ENCODE measurements at regions not wholly inside any gene's neighbourhood (a gene's known extent, or its start where the extent isn't known, plus 50 kb on each side); places are given as distances from the start of the nearest gene placed in this dataset.

- TF ChIP-seq REST (IDR thresholded peaks at IDR 0.05; ENCODE audit: insufficient read depth in 1 of 2, low read depth in 2 of 2, low read length in 2 of 2) (no peak), FOXP2 (optimal IDR thresholded peaks at IDR 0.05; ENCODE audit: borderline replicate concordance, extremely low read depth, extremely low read length, insufficient read depth) (no peak), POLR2AphosphoS5 (IDR thresholded peaks at IDR 0.05; ENCODE audit: low read depth, low read length) (no peak), SIN3A (IDR thresholded peaks at IDR 0.05; ENCODE audit: borderline replicate concordance, insufficient read depth, low read length) (no peak), TAF1 (IDR thresholded peaks at IDR 0.05; ENCODE audit: borderline replicate concordance, insufficient read depth, low read length) (no peak)
These were observed 788.7 kb downstream of the EFNA5 start for GRCh38 chr5:106882035-106882434.

GRCh38 chr5:106880656-106881055, 790.1 kb downstream of the EFNA5 start:
- TF ChIP-seq POLR2AphosphoS5 (IDR thresholded peaks at IDR 0.05; ENCODE audit: low read depth, low read length) (no peak), REST (IDR thresholded peaks at IDR 0.05; ENCODE audit: insufficient read depth in 1 of 2, low read depth in 2 of 2, low read length in 2 of 2) (no peak), SIN3A (IDR thresholded peaks at IDR 0.05; ENCODE audit: borderline replicate concordance, insufficient read depth, low read length) (no peak), FOXP2 (optimal IDR thresholded peaks at IDR 0.05; ENCODE audit: borderline replicate concordance, extremely low read depth, extremely low read length, insufficient read depth) (no peak), TAF1 (IDR thresholded peaks at IDR 0.05; ENCODE audit: borderline replicate concordance, insufficient read depth, low read length) (no peak)

GRCh38 chr5:106877881-106878280, 792.9 kb downstream of the EFNA5 start:
- TF ChIP-seq TAF1 (IDR thresholded peaks at IDR 0.05; ENCODE audit: borderline replicate concordance, insufficient read depth, low read length) (no peak), SIN3A (IDR thresholded peaks at IDR 0.05; ENCODE audit: borderline replicate concordance, insufficient read depth, low read length) (no peak)

DNA sequence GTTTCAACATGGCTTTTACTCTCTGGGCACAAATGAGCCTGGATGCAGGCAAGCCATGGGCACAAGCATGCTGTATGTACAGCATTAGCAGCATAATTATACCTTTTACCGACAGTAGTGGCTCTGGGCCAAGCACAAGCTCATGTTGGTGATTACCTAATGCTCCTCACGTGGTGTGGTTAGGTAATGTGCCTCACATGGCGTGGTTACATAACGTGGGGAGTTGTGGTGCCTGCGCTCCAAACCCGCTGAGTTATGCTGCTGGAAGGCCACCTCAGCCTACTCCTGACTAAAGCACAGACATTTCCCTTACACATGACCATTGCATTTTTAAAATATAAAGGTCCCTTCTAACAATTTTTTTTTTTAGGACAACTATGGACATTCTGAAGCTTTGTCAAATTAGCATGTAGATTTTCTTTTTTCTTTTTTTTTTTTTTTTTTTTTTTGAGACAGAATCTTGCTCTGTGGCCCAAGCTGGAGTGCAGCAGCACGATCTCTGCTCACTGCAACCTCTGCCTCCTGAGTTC, 794.0 kb downstream of the EFNA5 start:
- TF ChIP-seq POLR2AphosphoS5 (IDR thresholded peaks at IDR 0.05; ENCODE audit: low read depth, low read length) (no peak), SIN3A (IDR thresholded peaks at IDR 0.05; ENCODE audit: borderline replicate concordance, insufficient read depth, low read length) (no peak), TAF1 (IDR thresholded peaks at IDR 0.05; ENCODE audit: borderline replicate concordance, insufficient read depth, low read length) (no peak), FOXP2 (optimal IDR thresholded peaks at IDR 0.05; ENCODE audit: borderline replicate concordance, extremely low read depth, extremely low read length, insufficient read depth) (no peak), REST (IDR thresholded peaks at IDR 0.05; ENCODE audit: insufficient read depth in 1 of 2, low read depth in 2 of 2, low read length in 2 of 2) (no peak)

DNA sequence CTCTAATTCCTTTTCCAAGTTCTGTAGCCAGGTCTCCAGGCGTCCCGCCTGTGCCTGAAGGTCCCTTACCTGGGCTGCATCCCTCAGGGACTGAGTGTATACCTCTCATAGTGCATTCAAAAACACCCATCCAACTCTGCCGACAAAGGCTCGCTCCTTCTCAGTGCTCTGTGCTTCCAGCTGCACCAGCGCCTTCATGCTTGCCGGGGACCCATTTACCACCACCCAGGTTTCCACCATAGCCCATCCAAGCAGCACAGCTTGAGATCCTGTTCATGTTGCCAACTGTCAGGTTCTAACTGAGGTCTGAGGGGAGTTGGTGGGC, 794.5 kb downstream of the EFNA5 start:
- TF ChIP-seq TAF1 (IDR thresholded peaks at IDR 0.05; ENCODE audit: borderline replicate concordance, insufficient read depth, low read length) (no peak), FOXP2 (optimal IDR thresholded peaks at IDR 0.05; ENCODE audit: borderline replicate concordance, extremely low read depth, extremely low read length, insufficient read depth) (no peak), REST (IDR thresholded peaks at IDR 0.05; ENCODE audit: insufficient read depth in 1 of 2, low read depth in 2 of 2, low read length in 2 of 2) (no peak), POLR2AphosphoS5 (IDR thresholded peaks at IDR 0.05; ENCODE audit: low read depth, low read length) (no peak), SIN3A (IDR thresholded peaks at IDR 0.05; ENCODE audit: borderline replicate concordance, insufficient read depth, low read length) (no peak)

Measured in PFSK-1 (cell line).